RWPE1 (cell line): ENCODE measurements at regions not wholly inside any gene's neighbourhood (a gene's known extent, or its start where the extent isn't known, plus 50 kb on each side); places are given as distances from the start of the nearest gene placed in this dataset.
"Not testable (repeated sequence)": the region's sequence is repeated elsewhere in the genome, so short reads cannot be mapped to it uniquely, and the experiment has no call there.

ENCODE experiments used
- CTCF ChIA-PET: fragments of 350-600 bp; sonication (Branson Sonifier 250); formaldehyde crosslinking; extraction: SDS; loops from one replicate; lab custom pipeline; 2021; lab: Yijun Ruan, JAX
- POLR2A ChIA-PET: fragments of 400-600 bp; formaldehyde crosslinking; extraction: SDS; loops from one replicate; lab custom pipeline; 2020; ENCODE audit warnings: antibody characterized with exemption; ENCODE audit not compliant: low non-redundant PET; lab: Yijun Ruan, JAX
- DNase-seq: peaks from one replicate; pipeline ENCODE4 v3.0.0; 2012; ENCODE audit warnings: low spot score
- H3K27ac ChIP-seq: fragments of 450-650 bp; 2 replicates; pipeline ENCODE4 v1.5.1; 2017
- CTCF ChIP-seq: fragments of 450-650 bp; conservative IDR thresholded peaks from 2 replicates; pipeline ENCODE4 v1.5.1; 2017; ENCODE audit warnings: low read depth, mild to moderate bottlenecking

GRCh38 chr7:69439636-69440325 lies 158.5 kb upstream of the AUTS2 start:
- POLR2A ChIA-PET: no interaction called here
- no peak for DNase-seq
- CTCF ChIA-PET: interaction anchor here (0.6 kb wide), 2 partner anchors 18 to 72 kb away, joined by 3 read pairs; no protein-coding TSS in a partner anchor

GRCh38 chr7:69440976-69441375 lies 157.3 kb upstream of the AUTS2 start:
- no peak overlapping the region for H3K27ac ChIP-seq
- ChIA-PET POLR2A (no interaction called here), CTCF (no interaction called here)
- no peak for TF ChIP-seq CTCF
- no peak for DNase-seq

More at GRCh38 chr7:69439636-69440325, 158.5 kb upstream of the AUTS2 start:
- no peak for TF ChIP-seq CTCF
- no peak overlapping the region for H3K27ac ChIP-seq

DNA sequence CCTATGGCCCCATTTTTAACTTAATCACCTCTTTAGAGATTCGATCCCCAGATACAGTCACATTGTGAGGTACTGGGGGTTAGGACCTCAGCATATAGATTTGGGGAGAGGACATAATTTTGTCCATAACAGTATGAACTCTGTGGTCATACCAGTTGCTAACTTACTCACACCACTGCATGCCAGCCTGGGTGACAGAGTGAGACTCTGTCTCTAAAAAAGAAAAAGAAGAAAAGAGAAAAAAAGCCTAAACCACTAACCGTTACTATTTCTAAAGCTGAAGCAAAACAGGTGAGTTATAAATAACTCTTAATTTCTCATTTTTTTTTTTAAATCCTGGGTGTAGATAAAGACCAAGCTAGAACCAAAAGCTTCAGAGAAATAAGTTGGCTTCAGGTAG lies 155.1 kb upstream of the AUTS2 start:
- ChIA-PET CTCF (no interaction called here), POLR2A (no interaction called here)
- no peak overlapping the region for H3K27ac ChIP-seq
- DNase-seq: no peak
- no peak for TF ChIP-seq CTCF

- H3K27ac ChIP-seq: no peak overlapping the region
- no peak for TF ChIP-seq CTCF
- ChIA-PET POLR2A (no interaction called here), CTCF (no interaction called here)
- DNase-seq: no peak
Observed at GRCh38 chr7:69445541-69445940, 152.7 kb upstream of the AUTS2 start.

- DNase-seq, POLR2A ChIA-PET: not testable (repeated sequence)
Observed at GRCh38 chr7:69446213-69446612, 152.1 kb upstream of the AUTS2 start.

DNA sequence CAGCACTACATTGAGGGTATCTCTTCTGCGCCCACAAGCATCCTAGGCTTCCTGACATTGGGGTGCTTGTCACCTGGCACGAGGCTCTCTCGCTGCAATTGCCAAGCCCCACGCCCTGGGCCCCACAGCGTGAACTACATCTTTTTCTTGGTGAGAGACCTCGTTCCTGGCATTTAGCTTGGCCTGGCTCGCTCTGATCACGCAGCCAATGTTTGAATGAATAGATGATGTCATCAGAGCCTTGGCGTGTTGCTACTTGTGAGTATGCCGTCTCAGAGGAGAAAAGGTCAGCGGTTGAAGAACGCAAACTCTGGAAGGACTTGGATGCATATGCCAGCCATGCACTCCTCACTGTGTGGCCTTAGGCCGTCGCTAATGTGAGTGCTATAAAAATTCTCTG lies 150.2 kb upstream of the AUTS2 start:
- no peak for TF ChIP-seq CTCF
- no peak overlapping the region for H3K27ac ChIP-seq
- POLR2A ChIA-PET: no interaction called here
- no peak for DNase-seq
- CTCF ChIA-PET: no interaction called here

More at GRCh38 chr7:69446213-69446612, 152.1 kb upstream of the AUTS2 start:
- CTCF ChIA-PET, H3K27ac ChIP-seq: not testable (repeated sequence)

DNA sequence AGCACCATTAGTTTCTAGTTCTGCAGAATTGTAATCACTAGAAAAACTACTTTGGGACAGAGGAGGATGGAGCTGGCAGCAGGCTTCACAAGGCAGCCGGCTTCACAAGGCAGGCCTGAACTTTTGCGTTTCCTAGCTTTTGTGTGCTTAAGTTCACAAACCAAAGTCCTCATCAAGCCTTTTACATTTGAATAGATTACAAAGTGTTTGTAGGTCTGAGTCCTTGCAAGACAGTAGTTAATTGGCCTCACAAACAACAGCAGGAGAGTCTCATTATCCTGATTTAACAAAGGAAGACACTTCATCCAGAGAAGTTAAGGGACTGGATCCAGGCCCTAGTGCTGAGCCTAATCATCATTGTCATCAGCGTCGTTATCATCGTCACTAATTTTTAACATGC lies 147.8 kb upstream of the AUTS2 start:
- H3K27ac ChIP-seq: no peak overlapping the region
- POLR2A ChIA-PET: no interaction called here
- CTCF ChIA-PET: no interaction called here
- TF ChIP-seq CTCF: no peak
- DNase-seq: no peak
